HEK293T (cell line): ENCODE measurements at regions not wholly inside any gene's neighbourhood (a gene's known extent, or its start where the extent isn't known, plus 50 kb on each side); places are given as distances from the start of the nearest gene placed in this dataset.

Experiments used
- CTCF ChIA-PET: fragments of 350-600 bp; formaldehyde crosslinking; extraction: SDS; loops from one replicate; lab custom pipeline; 2021; ENCODE audit warnings: antibody characterized with exemption, inconsistent platforms; lab: Yijun Ruan, JAX
- POLR2A ChIA-PET: fragments of 350-600 bp; formaldehyde crosslinking; extraction: SDS; loops from one replicate; lab custom pipeline; 2020; ENCODE audit warnings: antibody characterized with exemption, inconsistent platforms; lab: Yijun Ruan, JAX
- DNase-seq: peaks from one replicate; pipeline ENCODE4 v3.0.0; 2012; ENCODE audit warnings: mixed read lengths; ENCODE audit errors: extremely low spot score
- ARNT ChIP-seq: fragments of 450-650 bp; IDR thresholded peaks from 2 replicates; pipeline ENCODE4 v1.6.1; 2017; ENCODE audit warnings: mild to moderate bottlenecking
- BHLHE40 ChIP-seq: fragments of 450-650 bp; IDR thresholded peaks from 2 replicates; pipeline ENCODE4 v1.6.1; 2016; ENCODE audit warnings: mild to moderate bottlenecking, moderate library complexity, borderline replicate concordance
- CTBP1 ChIP-seq: fragments of 450-650 bp; IDR thresholded peaks from 2 replicates; pipeline ENCODE4 v1.6.1; 2016; ENCODE audit warnings: borderline replicate concordance
- ELF4 ChIP-seq: fragments of 450-650 bp; IDR thresholded peaks from 2 replicates; pipeline ENCODE4 v1.6.1; 2017; ENCODE audit warnings: antibody characterized with exemption
- FOXA1 ChIP-seq: fragments of 450-650 bp; IDR thresholded peaks from 2 replicates; pipeline ENCODE4 v1.6.1; 2016; ENCODE audit warnings: mild to moderate bottlenecking
- FOXK2 ChIP-seq: fragments of 450-650 bp; IDR thresholded peaks from 2 replicates; pipeline ENCODE4 v1.6.1; 2016; ENCODE audit warnings: mild to moderate bottlenecking
- FOXM1 ChIP-seq: fragments of 450-650 bp; IDR thresholded peaks from 2 replicates; pipeline ENCODE4 v1.6.1; 2017; ENCODE audit warnings: mild to moderate bottlenecking, borderline replicate concordance
- HDGF ChIP-seq: fragments of 450-650 bp; IDR thresholded peaks from 2 replicates; pipeline ENCODE4 v1.6.1; 2017; ENCODE audit warnings: antibody characterized with exemption, borderline replicate concordance
- L3MBTL2 ChIP-seq: fragments of 450-650 bp; conservative IDR thresholded peaks from 2 replicates; pipeline ENCODE4 v1.6.1; 2016; ENCODE audit warnings: mild to moderate bottlenecking
- LEF1 ChIP-seq: fragments of 450-650 bp; IDR thresholded peaks from 2 replicates; pipeline ENCODE4 v1.6.1; 2017; ENCODE audit warnings: mild to moderate bottlenecking, borderline replicate concordance
- NFRKB ChIP-seq: fragments of 450-650 bp; IDR thresholded peaks from 2 replicates; pipeline ENCODE4 v1.6.1; 2016; ENCODE audit warnings: mild to moderate bottlenecking, moderate library complexity
- SP1 ChIP-seq: fragments of 450-650 bp; IDR thresholded peaks from 2 replicates; pipeline ENCODE4 v1.6.1; 2017
- SUZ12 ChIP-seq: fragments of 450-650 bp; IDR thresholded peaks from 2 replicates; pipeline ENCODE4 v1.6.1; 2016; ENCODE audit warnings: mild to moderate bottlenecking
- TARDBP ChIP-seq: fragments of 450-650 bp; IDR thresholded peaks from 2 replicates; pipeline ENCODE4 v1.6.1; 2016
- ZNF384 ChIP-seq: fragments of 450-650 bp; IDR thresholded peaks from 2 replicates; pipeline ENCODE4 v1.6.1; 2016
- TF ChIP-seq, protein P1 (sequence below): fragments of 450-650 bp; IDR thresholded peaks from 2 replicates; pipeline ENCODE4 v1.6.1; 2016

DNA sequence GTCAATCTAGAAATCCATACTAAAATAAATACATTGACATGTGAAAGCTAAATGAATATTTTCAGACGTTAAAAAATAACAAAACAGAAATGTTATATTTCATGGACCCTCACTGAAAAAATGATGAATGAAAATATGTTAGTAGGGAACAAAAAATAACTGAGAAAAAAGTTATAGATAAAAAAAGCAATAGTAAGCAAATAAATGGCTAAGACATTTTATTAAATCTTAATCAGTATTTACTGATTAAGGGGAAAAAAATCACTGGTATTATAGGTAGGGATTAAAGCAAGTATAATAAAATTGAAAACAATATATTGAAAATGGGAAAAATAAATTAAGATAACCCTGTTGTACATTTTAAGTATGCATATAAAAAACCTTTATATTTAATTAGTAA, 468.1 kb upstream of the MANEA start:
- ChIA-PET CTCF (no interaction called here), POLR2A (no interaction called here)
- DNase-seq, result no peak
- TF ChIP-seq FOXK2 (no peak), BHLHE40 (no peak), HDGF (no peak), NFRKB (no peak), ARNT (no peak), ZNF384 (no peak), FOXA1 (no peak), TARDBP (no peak), LEF1 (no peak), L3MBTL2 (no peak), SUZ12 (no peak), SP1 (no peak), ELF4 (no peak), FOXM1 (no peak), CTBP1 (no peak)
- TF ChIP-seq, protein P1, sequence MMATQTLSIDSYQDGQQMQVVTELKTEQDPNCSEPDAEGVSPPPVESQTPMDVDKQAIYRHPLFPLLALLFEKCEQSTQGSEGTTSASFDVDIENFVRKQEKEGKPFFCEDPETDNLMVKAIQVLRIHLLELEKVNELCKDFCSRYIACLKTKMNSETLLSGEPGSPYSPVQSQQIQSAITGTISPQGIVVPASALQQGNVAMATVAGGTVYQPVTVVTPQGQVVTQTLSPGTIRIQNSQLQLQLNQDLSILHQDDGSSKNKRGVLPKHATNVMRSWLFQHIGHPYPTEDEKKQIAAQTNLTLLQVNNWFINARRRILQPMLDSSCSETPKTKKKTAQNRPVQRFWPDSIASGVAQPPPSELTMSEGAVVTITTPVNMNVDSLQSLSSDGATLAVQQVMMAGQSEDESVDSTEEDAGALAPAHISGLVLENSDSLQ, result no peak

DNA sequence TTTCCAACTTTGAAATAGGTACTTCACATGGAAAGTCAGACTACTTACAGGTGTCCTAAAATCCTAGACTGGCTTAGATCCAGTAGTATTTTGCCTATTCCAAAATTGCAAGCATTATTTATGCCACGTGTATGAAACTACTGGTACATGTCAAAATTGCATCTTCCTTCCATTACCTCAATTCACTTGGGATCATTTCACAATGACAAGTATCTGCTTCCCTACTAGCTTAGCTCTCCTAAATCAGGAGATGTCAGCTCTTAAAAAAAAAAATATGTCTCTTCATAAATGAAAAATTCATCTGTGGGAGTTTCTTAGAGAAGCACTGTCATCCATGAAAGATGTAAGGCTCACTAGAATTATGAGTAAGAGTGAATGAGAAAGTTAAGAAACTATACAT, 466.6 kb upstream of the MANEA start:
- ChIA-PET POLR2A (no interaction called here), CTCF (no interaction called here)
- TF ChIP-seq NFRKB, result no peak
- no peak for TF ChIP-seq ARNT
- TF ChIP-seq LEF1, result no peak
- TF ChIP-seq CTBP1, result no peak
- no peak for TF ChIP-seq HDGF
- no peak for TF ChIP-seq FOXK2
- TF ChIP-seq ZNF384, result no peak
- TF ChIP-seq BHLHE40, result no peak
- TF ChIP-seq, protein P1, result no peak
- no peak for TF ChIP-seq FOXM1
- no peak for TF ChIP-seq FOXA1
- no peak for TF ChIP-seq L3MBTL2
- TF ChIP-seq ELF4, result no peak
- TF ChIP-seq SUZ12, result no peak
- no peak for DNase-seq

DNA sequence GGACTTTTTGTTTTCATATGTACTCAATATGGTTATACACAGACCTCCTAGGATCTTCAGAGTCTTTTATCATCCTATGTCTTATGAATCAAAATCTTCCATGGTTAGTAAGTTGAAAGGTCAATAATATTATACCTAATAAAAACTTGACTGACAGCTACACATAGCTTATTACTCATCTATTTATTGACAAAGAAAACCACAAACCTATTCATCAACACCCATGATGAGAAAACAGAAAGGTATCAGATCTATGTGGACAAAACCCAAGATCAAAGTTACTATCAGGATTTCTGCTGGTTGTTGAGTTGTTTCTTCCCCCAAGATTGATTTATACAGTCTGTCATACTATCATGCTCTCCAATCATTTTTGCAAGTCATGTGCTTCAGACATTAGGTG, 460.1 kb upstream of the MANEA start:
- no peak for DNase-seq
- POLR2A ChIA-PET, result no interaction called here
- CTCF ChIA-PET, result no interaction called here
- TF ChIP-seq ARNT, result no peak
- TF ChIP-seq, protein P1, result peak; percentile 41; the same call in 1 of the 2 replicates

DNA sequence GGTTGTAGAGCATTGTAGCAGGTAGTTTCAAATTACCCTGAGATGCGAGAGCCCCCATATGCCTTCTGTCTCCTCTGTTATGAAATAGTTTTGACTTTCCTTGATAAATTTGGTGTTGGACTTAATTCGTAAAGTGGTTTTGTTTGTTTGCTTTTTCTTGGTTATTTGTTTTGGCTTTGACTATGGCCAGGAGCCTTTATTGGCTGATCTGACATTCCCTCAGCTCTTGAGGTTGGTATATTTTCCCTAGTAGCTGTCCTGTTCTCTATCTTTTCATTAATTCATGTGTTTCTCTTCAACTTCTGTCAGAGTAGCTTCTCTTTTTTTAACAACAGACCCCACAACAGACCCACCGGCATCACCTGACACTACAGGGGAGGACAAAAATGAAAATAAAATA, 457.4 kb upstream of the MANEA start:
- POLR2A ChIA-PET, result no interaction called here
- DNase-seq, result no peak
- CTCF ChIA-PET, result no interaction called here
- TF ChIP-seq HDGF (no peak), ELF4 (no peak), L3MBTL2 (no peak), FOXM1 (no peak), NFRKB (no peak), CTBP1 (no peak), FOXA1 (no peak), FOXK2 (no peak), BHLHE40 (no peak), TARDBP (no peak), SP1 (no peak), ARNT (no peak), ZNF384 (no peak), SUZ12 (no peak), LEF1 (no peak)
- TF ChIP-seq, protein P1, result no peak

DNA sequence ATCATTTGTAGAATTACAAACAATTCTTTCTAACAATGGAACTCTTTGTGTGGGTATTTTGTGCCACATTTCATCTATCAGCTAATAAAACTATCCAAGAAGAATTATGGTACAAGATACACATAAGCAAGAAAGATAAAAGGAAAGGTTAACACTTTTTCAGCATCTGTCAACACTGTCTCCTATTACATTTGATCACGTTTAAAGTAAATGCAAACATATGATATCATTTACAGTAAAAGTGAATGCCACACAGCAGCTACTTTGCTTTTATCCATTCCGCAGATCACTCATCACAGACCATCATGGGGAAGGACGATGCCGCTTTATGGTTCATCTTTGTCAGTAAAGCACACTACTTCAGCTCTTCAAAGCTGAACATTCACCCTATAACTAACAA, 456.4 kb upstream of the MANEA start:
- no peak for DNase-seq
- TF ChIP-seq SUZ12 (no peak), FOXK2 (no peak), SP1 (no peak), L3MBTL2 (no peak), TARDBP (no peak), FOXA1 (no peak), LEF1 (no peak), NFRKB (no peak), CTBP1 (no peak), HDGF (no peak), ARNT (no peak), BHLHE40 (no peak)
- TF ChIP-seq, protein P1, result no peak
- POLR2A ChIA-PET, result no interaction called here
- CTCF ChIA-PET, result no interaction called here

DNA sequence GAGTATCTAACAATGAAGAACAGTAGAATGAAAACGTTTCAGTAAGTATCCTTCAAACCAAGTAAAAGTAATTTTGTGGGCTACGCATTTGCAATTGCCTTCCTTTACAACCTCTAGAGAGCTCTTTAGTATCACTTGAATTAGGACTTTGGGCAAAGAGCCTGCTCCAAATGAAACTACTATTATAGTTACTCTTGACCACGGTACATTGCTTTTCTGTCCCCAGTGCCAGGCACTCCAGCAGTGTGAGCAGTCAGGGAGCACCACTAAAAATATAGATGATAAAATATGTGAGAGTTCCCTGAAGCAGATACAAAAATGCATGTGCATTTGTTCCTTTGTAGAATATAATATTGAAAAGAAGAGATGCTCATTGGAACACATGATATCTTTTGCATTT, 450.1 kb upstream of the MANEA start:
- ChIA-PET POLR2A (no interaction called here), CTCF (interaction anchor here (0.7 kb wide), 1 partner anchor 8 kb away, joined by 4 read pairs; no protein-coding TSS in a partner anchor)
- TF ChIP-seq SP1, result no peak
- TF ChIP-seq ELF4, result no peak
- TF ChIP-seq FOXA1, result no peak
- no peak for DNase-seq
